HG02588 (cell line): ENCODE measurements at regions not wholly inside any gene's neighbourhood (a gene's known extent, or its start where the extent isn't known, plus 50 kb on each side); places are given as distances from the start of the nearest gene placed in this dataset.
"Not testable (repeated sequence)": the region's sequence is repeated elsewhere in the genome, so short reads cannot be mapped to it uniquely, and the experiment has no call there.

ENCODE experiments used
- ATAC-seq: cut with Tn5 transposase; IDR thresholded peaks from one replicate; pipeline ENCODE4 v1.9.1; 2021; ENCODE audit warnings: mild to moderate bottlenecking, moderate library complexity; ENCODE audit not compliant: unreplicated experiment

GRCh38 chr18:44286049-44286448 is 394.6 kb upstream of the SETBP1 start:
- no peak for ATAC-seq

DNA sequence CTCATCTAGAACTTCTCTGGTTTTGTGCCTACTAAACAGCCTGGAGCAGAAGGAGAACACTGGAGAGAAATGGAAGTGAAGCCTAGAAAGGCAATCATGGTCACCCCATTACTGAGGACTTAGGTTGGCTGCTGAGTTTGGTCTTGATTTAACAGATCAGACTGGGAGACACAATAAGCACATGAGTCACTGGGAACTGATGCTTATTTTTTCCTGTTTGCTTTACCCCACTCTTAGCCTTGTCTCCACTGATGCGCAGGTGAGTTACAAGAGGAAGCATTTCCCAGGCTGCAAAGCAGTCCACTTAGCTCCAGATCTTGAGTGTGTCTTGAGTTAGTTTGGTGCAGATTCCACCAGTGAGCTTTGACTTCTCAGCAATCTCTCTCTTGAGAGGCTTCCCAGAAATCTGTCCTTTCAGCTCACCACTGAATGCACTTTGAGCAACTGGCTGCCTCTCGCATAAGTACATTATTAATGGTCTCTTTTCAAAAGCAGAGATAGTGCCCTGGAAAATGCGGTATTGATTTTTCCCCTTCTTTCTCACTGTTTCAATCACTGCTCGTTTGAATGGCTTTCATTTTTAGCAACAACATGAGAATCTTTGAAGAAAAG is 390.2 kb upstream of the SETBP1 start:
- ATAC-seq = no peak

DNA sequence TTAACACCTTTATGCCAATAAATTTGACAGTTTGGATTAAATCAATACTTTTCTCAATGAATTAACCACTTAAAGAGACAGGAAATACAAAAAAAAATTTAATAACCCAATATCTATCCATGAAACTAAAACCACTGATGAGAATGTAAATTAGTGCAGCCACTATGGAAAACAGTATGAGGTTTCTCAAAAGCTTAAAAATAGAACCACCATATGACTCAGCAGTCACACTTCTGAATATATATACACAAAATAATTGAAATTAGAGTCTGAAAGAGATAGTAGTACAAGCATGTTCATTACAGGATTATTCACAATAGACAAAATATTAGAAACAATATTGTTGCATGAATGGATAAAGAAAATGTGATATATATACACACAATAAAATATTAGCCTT is 382.1 kb upstream of the SETBP1 start:
- no peak for ATAC-seq

DNA sequence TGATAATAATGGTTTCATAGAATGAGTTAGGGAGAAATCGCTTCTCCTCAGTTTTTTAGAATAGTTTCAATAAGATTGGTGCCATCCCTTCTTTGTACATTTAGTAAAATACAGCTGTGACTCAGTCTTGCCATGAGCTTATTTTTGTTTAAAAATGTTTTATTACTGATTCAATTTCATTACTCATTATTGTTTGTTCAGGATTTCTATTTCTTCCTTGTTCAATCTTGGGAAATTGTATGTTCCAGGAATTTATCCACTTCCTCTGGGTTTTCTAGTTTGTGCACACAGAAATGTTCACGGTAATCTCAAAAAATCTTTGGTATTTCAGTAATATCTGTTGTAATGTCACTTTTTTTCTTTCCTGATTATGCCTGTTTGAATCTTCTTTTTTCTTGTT is 371.5 kb upstream of the SETBP1 start:
- no peak for ATAC-seq

GRCh38 chr18:44320619-44321460 is 359.8 kb upstream of the SETBP1 start:
- no peak for ATAC-seq

DNA sequence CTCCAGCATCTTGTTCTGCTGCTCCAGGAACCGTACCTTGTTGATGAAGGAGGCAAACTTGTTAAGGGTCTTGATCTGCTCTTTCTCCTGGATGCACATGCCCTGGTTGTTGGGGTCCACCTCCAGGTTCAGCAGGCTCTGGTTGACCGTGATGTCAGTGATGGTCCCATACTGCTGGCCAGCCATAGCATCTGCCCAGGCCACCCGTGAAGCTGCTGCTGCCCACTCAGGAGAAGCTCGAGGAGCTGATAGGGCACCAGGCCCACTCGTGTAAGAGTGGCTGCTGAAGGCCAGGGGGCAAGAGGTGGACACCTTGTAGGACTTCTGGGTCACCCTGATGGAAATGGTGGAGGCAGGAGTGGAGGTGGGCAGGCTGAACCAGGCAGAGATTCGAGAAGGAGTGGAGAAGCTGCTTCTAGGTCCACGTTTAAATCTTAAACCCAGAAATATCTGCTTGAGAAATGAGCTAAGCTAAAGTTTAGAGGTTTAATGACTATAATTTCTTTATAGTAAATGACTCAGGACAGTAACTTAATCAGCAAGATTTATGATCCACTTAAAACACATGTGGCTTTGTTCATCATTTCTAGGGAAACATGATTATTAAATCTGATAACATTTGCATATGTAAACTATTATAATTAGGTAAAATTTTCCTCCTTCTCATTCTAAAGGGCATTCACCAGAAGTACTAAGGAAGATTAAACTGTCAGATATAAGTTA is 358.7 kb upstream of the SETBP1 start:
- no peak for ATAC-seq

DNA sequence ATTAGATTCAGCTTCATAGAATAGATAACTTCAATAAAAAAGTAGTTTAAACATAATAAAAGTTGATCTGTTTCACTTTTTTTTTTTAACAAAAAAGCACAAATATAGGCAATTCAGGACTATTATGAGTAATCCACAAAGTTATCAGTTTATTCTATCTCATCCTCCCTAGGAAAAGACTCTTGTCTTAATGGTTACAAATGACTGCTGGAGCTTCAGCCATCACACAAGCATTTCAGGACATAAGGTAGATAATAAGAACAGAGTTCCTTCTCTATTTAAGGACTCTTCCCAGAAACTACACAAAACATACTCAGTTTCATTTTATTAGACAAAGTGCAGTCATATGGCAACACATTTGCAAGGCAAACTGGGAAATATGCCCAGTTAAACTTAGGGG is 357.6 kb upstream of the SETBP1 start:
- no peak for ATAC-seq

- ATAC-seq = no peak
These were observed 356.3 kb upstream of the SETBP1 start for GRCh38 chr18:44324361-44324760.

DNA sequence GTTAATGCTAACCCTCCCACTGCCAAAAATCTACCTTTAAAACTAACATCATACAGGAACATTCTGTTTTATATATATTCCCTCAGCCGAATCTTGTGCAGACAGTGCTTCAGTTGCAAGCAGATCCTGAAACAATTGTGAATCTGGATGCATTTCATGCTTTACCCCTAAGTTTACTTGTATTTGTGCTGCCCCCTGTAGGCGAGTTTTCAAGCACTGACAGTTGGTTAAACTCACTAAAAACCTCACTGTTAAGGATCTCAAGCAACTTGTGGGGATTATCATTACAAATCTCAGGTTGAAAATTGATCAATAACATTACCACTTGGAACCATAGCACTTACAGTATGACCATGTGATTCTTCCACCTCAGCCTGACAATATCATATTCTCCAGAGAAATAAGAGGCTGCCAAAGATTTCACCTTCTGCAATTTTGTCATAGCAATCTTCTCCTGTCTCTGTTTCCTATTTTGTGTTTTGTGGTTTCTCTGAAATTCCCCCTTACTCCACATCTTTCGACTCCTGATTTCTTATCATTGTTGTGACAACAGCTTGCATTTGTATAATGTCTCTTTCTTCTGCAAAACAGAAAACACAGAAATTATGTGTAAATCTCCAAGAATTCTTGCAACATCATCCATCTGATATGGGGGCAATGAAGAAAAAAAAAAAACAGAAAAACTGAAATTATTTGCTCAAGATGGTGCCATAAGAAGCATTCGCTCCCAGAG is 354.6 kb upstream of the SETBP1 start:
- no peak for ATAC-seq

DNA sequence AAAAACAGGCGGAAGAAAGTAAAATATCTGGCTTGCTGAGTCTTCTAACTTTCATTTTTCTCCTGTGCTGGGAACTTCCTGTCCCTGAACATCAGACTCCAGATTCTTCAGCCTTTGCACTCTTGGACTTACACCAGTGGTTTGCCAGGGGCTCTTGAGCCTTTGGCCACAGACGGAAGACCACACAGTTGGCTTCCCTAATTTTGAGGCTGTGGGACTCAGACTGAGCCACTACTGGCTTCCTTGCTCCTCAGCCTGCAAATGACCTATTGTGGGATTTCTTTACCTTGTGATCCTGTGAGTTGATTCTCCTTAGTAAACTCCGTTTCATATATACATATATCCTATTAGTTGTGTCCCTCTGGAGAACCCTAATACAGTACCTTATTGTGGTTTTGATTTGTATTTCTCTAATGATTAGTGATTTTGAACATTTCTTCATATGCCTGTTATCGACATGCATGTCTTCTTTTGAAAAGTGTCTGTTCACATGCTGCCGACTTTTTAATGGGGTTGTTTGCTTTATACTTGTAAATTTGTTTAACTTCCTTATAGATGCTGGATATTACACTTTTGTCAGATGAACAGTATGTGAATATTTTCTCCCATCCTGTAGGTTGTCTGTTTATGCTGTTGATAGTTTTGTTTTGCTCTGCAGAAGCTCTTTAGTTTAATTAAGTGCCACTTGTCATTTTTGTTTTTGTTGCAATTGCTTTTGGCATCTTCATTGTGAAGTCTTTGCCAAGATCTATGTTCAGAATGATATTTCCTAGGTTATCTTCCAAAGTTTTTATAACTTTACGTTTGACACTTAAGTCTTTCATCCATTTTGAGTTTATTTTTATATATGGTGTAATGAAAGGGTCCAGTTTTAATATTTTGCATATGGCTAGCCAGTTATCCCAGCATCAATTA is 348.8 kb upstream of the SETBP1 start:
- no peak for ATAC-seq

DNA sequence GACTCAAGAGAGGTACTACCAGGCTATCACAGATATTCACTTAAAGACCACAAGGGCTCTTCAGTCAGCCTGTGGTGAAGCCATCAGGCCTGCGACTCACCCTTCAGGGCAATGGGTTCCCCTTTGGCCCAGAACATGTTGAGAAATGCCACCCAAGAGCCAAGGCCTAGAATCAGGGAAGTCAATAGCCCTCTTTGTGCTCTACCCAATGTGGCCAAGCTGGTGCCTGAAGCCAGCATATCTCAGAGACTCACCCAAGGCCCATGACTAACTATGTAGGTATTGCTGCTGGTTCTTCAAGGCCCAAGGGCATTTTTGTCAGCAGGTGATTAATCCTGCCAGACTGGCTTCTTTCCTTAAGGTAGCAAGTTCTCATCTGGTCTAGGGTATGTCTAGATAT is 338.9 kb upstream of the SETBP1 start:
- ATAC-seq = no peak

GRCh38 chr18:44342162-44342561 is 338.5 kb upstream of the SETBP1 start:
- no peak for ATAC-seq

DNA sequence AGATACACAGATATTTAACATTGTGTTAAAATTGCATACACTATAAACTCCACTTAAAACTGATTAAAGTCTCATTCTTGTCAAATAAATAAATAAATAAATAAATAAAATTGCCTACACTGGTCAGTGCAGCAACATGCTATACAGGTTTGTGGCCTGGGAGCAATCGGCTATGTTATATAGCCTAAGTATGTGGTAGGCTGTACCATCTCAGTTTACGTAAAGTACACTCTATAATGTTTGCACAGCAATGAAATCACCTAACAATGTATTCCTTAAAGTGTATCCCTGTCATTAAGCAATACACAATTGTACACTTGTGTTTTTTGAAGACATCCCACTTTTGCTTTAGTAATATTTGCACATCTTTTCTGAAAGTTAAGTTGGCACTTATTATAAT is 337.7 kb upstream of the SETBP1 start:
- ATAC-seq = no peak

- no peak for ATAC-seq
These were observed 337.1 kb upstream of the SETBP1 start for GRCh38 chr18:44343570-44343969.

GRCh38 chr18:44356566-44357157 is 324.0 kb upstream of the SETBP1 start:
- no peak for ATAC-seq

- ATAC-seq = no peak
These were observed 322.3 kb upstream of the SETBP1 start for GRCh38 chr18:44358402-44358801.

DNA sequence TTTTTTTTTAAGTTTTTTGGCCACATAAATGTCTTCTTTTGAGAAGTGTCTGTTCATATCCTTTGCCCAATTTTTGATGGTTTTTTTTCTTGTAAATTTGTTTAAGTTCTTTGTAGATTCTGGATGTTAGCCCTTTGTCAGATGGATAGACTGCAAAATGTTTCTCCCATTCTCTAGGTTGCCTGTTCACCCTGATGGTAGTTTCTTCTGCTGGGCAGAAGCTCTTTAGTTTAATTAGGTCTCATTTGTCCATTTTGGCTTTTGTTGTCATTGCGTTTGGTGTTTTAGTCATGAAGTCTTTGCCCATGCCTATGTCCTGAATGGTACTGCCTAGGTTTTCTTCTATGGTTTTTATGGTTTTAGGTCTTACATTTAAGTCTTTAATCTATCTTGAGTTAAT is 320.9 kb upstream of the SETBP1 start:
- not testable (repeated sequence) for ATAC-seq

GRCh38 chr18:44362213-44362612 is 318.5 kb upstream of the SETBP1 start:
- ATAC-seq = not testable (repeated sequence)

- no peak for ATAC-seq
These were observed 309.8 kb upstream of the SETBP1 start for GRCh38 chr18:44370861-44371260.

DNA sequence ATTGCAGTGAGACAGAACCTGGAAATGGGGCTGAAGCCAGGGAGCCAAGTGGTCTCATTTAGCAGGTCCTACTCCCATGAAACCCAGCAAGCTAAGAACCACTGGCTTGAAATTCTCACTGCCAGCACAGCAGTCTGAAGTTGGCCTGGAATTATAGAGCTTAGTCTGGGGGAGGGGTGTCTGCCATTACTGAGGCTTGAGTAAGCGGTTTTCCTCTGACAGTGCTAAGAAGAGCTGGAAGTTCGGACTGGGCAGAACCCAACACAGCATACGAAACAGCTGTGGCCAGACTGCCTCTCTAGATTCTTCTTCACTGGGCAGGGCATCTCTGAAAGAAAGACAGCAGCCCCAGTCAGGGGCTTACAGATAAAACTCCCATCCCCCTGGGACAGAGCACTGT is 305.7 kb upstream of the SETBP1 start:
- no peak for ATAC-seq
